Neuronal stem cell (in vitro differentiated cells): ENCODE measurements at regions not wholly inside any gene's neighbourhood (a gene's known extent, or its start where the extent isn't known, plus 50 kb on each side); places are given as distances from the start of the nearest gene placed in this dataset.

ENCODE experiments used
- DNase-seq: peaks from one replicate; pipeline ENCODE4 v3.0.0-alpha.2; 2013; ENCODE audit warnings: low spot score
- H2AFZ ChIP-seq: one replicate; pipeline ENCODE4 v1.6.1; 2013; ENCODE audit warnings: mild to moderate bottlenecking, low read length, inconsistent platforms
- H2AK5ac ChIP-seq: 2 replicates; pipeline ENCODE4 v1.6.1; 2013; ENCODE audit warnings: low read depth, mild to moderate bottlenecking, inconsistent platforms, low read length, moderate library complexity, mixed read lengths
- H2BK120ac ChIP-seq: 2 replicates; pipeline ENCODE4 v1.6.1; 2013; ENCODE audit warnings: low read depth, mild to moderate bottlenecking, inconsistent platforms, low read length, moderate library complexity, mixed read lengths
- H2BK12ac ChIP-seq: one replicate; pipeline ENCODE4 v1.6.1; 2013; ENCODE audit warnings: low read length, inconsistent platforms
- H2BK15ac ChIP-seq: 2 replicates; pipeline ENCODE4 v1.6.1; 2013; ENCODE audit warnings: mild to moderate bottlenecking, low read length, inconsistent platforms, mixed read lengths
- H2BK5ac ChIP-seq: one replicate; pipeline ENCODE4 v1.6.1; 2013; ENCODE audit warnings: inconsistent platforms, mild to moderate bottlenecking, low read length, moderate library complexity
- H3K14ac ChIP-seq: one replicate; pipeline ENCODE4 v1.6.1; 2013; ENCODE audit warnings: low read length, inconsistent platforms
- H3K18ac ChIP-seq: 2 replicates; pipeline ENCODE4 v1.6.1; 2013; ENCODE audit warnings: low read length, inconsistent platforms
- H3K23ac ChIP-seq: 2 replicates; pipeline ENCODE4 v1.6.1; 2013; ENCODE audit warnings: low read depth, mild to moderate bottlenecking, mixed read lengths, low read length, inconsistent platforms; ENCODE audit not compliant: poor library complexity
- H3K27ac ChIP-seq: replicated peaks from 3 replicates; pipeline ENCODE4 v1.5.1; 2013; ENCODE audit warnings: low read length, inconsistent platforms
- H3K27me3 ChIP-seq, 3 experiments: 2 replicates each; pipeline ENCODE4 v1.6.1; 2013; ENCODE audit warnings: low read length in 3 of 3, mild to moderate bottlenecking in 2 of 3, inconsistent platforms in 1 of 3, low read depth in 1 of 3, mixed read lengths in 1 of 3, moderate library complexity in 1 of 3; ENCODE audit not compliant: control insufficient read depth in 3 of 3, insufficient read depth in 3 of 3
- H3K36me3 ChIP-seq, 2 donors: replicated peaks in 1 of 2; 2 replicates each; pipeline ENCODE4 v1.6.1; 2013; ENCODE audit warnings: low read length in 2 of 2; ENCODE audit not compliant: control insufficient read depth in 2 of 2, insufficient read depth in 2 of 2
- H3K4ac ChIP-seq: 2 replicates; pipeline ENCODE4 v1.6.1; 2013; ENCODE audit warnings: inconsistent platforms, mild to moderate bottlenecking, low read length, moderate library complexity
- H3K4me1 ChIP-seq, 2 donors: 1 replicate in 1 of 2; 2 replicates in 1 of 2; pipeline ENCODE4 v1.6.1; 2013; ENCODE audit warnings: low read length in 2 of 2, low read depth in 1 of 2; ENCODE audit not compliant: control insufficient read depth in 2 of 2, insufficient read depth in 1 of 2
- H3K4me2 ChIP-seq: one replicate; pipeline ENCODE4 v1.6.1; 2013; ENCODE audit warnings: mild to moderate bottlenecking, low read length, inconsistent platforms; ENCODE audit not compliant: insufficient read depth, poor library complexity, severe bottlenecking
- H3K4me3 ChIP-seq, 2 donors: 2 replicates each; pipeline ENCODE4 v1.5.1; 2013; ENCODE audit warnings: low read length in 2 of 2, mild to moderate bottlenecking in 2 of 2, inconsistent platforms in 1 of 2, moderate library complexity in 1 of 2
- H3K79me1 ChIP-seq: one replicate; pipeline ENCODE4 v1.6.1; 2013; ENCODE audit warnings: low read depth, mild to moderate bottlenecking, inconsistent platforms, low read length, moderate library complexity
- H3K9ac ChIP-seq: one replicate; pipeline ENCODE4 v1.6.1; 2013; ENCODE audit warnings: mild to moderate bottlenecking, low read depth, low read length, inconsistent platforms; ENCODE audit not compliant: poor library complexity
- H3K9me3 ChIP-seq, 2 donors: replicated peaks in 1 of 2; 2 replicates each; pipeline versions ENCODE3 to v1.6.1; 2013; ENCODE audit warnings: low read length in 2 of 2, mild to moderate bottlenecking in 2 of 2, inconsistent platforms in 1 of 2, low read depth in 1 of 2, mixed read lengths in 1 of 2, moderate library complexity in 1 of 2; ENCODE audit not compliant: control insufficient read depth in 2 of 2, insufficient read depth in 1 of 2
- H4K8ac ChIP-seq: one replicate; pipeline ENCODE4 v1.6.1; 2013; ENCODE audit warnings: low read depth, mild to moderate bottlenecking, inconsistent platforms, low read length, moderate library complexity
- H4K91ac ChIP-seq: one replicate; pipeline ENCODE4 v1.6.1; 2013; ENCODE audit warnings: low read length, low read depth, mild to moderate bottlenecking, inconsistent platforms; ENCODE audit not compliant: poor library complexity
- WGBS, 2 donors: extraction: QIAGEN DNeasy Blood & Tissue Kit; methylation state at CpG; one replicate each; pipeline ENCODE4 v1.1.7; 2013; ENCODE audit warnings: missing lambda C conversion rate in 2 of 2, mixed read lengths in 1 of 2; ENCODE audit not compliant: insufficient read length in 2 of 2, insufficient replicate concordance in 1 of 2; ENCODE audit errors: extremely low coverage in 2 of 2; 5-methylcytosine and 5-hydroxymethylcytosine counted together

DNA sequence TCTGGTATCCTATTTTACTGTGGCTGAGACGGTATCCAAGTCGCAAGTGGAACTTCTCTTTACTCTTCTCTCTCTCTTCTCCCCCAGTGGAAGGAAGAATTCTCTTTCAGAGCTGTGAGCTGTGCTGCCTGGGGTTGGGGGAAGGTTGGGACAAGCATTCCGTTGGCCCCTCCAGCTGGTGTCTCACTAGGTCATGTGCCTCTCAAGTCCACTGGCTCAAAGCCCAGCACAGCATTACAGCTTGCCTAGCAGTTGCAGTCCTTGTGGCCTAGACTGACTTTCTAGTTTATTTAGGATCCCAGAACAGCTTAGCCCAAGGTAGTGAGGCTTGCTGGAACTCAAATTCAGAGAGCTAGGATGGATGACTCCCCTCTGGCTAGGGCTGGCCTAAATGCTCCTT lies 76.1 kb upstream of the SPATA16 start:
- Histone ChIP-seq H3K4me2 (no peak overlapping the region), H2AK5ac (no peak overlapping the region), H3K18ac (no peak overlapping the region), H2AFZ (peak overlapping the region; percentile 28), H3K9ac (no peak overlapping the region), H3K14ac (no peak overlapping the region), H3K27ac (no peak overlapping the region), H4K91ac (no peak overlapping the region), H2BK5ac (no peak overlapping the region), H3K79me1 (no peaks in the 10 kb centered on the region), H3K27me3 (no peaks in the 10 kb centered on the region), H2BK15ac (no peak overlapping the region), H3K36me3 (no peaks in the 10 kb centered on the region), H2BK120ac (no peak overlapping the region), H4K8ac (no peak overlapping the region), H2BK12ac (no peak overlapping the region), H3K4me1 (no peaks in the 10 kb centered on the region), H3K4ac (no peak overlapping the region), H3K23ac (no peak overlapping the region), H3K4me3 (peak overlapping the region in 1 of 2 donors; percentile 57), H3K9me3 (peaks cover 0 to 3% of the 10 kb centered on the region in 2 donors)
- no peak for DNase-seq
- WGBS, 2 donors: no CpG with 5 or more reads among the region's 3 CpGs

GRCh38 chr3:173216063-173216462 lies 75.0 kb upstream of the SPATA16 start:
- H3K4me1 ChIP-seq: no peaks in the 10 kb centered on the region
- no peaks in the 10 kb centered on the region for H3K27me3 ChIP-seq
- no peak overlapping the region for H3K4me2 ChIP-seq
- H2BK120ac ChIP-seq: no peak overlapping the region
- no peak overlapping the region for H3K27ac ChIP-seq
- no peaks in the 10 kb centered on the region for H3K79me1 ChIP-seq
- H2AK5ac ChIP-seq: no peak overlapping the region
- H3K36me3 ChIP-seq: no peaks in the 10 kb centered on the region
- no peak overlapping the region for H3K23ac ChIP-seq
- H4K8ac ChIP-seq: no peak overlapping the region
- no peak overlapping the region for H4K91ac ChIP-seq
- H3K18ac ChIP-seq: no peak overlapping the region
- H3K9ac ChIP-seq: no peak overlapping the region
- H3K9me3 ChIP-seq: no peaks in the 10 kb centered on the region
- DNase-seq: no peak
- no peak overlapping the region for H3K4me3 ChIP-seq
- no peak overlapping the region for H2AFZ ChIP-seq
- no peak overlapping the region for H2BK12ac ChIP-seq
- H3K4ac ChIP-seq: no peak overlapping the region
- no peak overlapping the region for H2BK5ac ChIP-seq
- H3K14ac ChIP-seq: no peak overlapping the region
- WGBS, 2 donors: no CpG with 5 or more reads among the region's 1 CpG
- no peak overlapping the region for H2BK15ac ChIP-seq

- Histone ChIP-seq H4K8ac (no peak overlapping the region), H3K23ac (no peak overlapping the region), H4K91ac (no peak overlapping the region), H3K9me3 (no peaks in the 10 kb centered on the region), H3K36me3 (no peaks in the 10 kb centered on the region), H3K18ac (no peak overlapping the region), H3K79me1 (no peaks in the 10 kb centered on the region), H3K4me1 (no peaks in the 10 kb centered on the region), H3K27ac (no peak overlapping the region), H3K27me3 (no peaks in the 10 kb centered on the region), H3K4ac (no peak overlapping the region), H2AK5ac (no peak overlapping the region), H2BK15ac (no peak overlapping the region), H3K4me3 (no peak overlapping the region), H3K9ac (no peak overlapping the region), H3K14ac (no peak overlapping the region), H3K4me2 (no peak overlapping the region), H2AFZ (peak overlapping the region; percentile 54), H2BK120ac (no peak overlapping the region), H2BK5ac (no peak overlapping the region), H2BK12ac (no peak overlapping the region)
- WGBS, 2 donors: no CpG with 5 or more reads among the region's 3 CpGs
- DNase-seq: no peak
These were observed 73.5 kb upstream of the SPATA16 start for GRCh38 chr3:173214576-173214975.

DNA sequence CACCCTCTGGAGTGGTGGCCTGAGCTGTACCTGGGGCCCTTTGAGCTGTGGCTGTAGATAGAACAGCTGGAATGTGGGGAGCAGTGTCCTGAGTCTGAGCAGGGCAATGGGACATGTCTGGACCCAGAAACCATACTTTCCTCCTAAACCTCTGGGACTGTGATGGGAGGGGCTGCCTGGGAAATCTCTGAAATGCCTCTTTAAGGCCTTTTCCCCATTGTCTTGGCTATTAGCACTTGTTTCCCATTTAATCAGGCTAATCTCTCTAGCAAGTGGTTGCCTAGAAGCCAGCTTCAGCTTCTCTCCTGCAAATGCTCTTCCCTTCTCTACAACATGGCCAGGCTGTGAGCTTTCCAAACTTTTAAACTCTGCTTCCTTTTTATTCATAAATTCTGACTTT lies 58.5 kb upstream of the SPATA16 start:
- no peak overlapping the region for H3K4ac ChIP-seq
- no peak overlapping the region for H3K9ac ChIP-seq
- no peak overlapping the region for H3K23ac ChIP-seq
- no peaks in the 10 kb centered on the region for H3K36me3 ChIP-seq
- peak overlapping the region; percentile 57 for H3K18ac ChIP-seq
- no peak overlapping the region for H3K4me3 ChIP-seq
- H3K27ac ChIP-seq: no peak overlapping the region
- no peak overlapping the region for H2BK120ac ChIP-seq
- H3K9me3 ChIP-seq: peaks cover 8 to 15% of the 10 kb centered on the region in 2 donors
- no peak overlapping the region for H4K91ac ChIP-seq
- H3K27me3 ChIP-seq: peaks cover 0 to 9% (median 0%) of the 10 kb centered on the region in 3 experiments
- H2BK5ac ChIP-seq: no peak overlapping the region
- no peak overlapping the region for H2AFZ ChIP-seq
- H3K14ac ChIP-seq: no peak overlapping the region
- no peak for DNase-seq
- H2BK12ac ChIP-seq: no peak overlapping the region
- H3K4me1 ChIP-seq: peaks cover 0 to 5% of the 10 kb centered on the region in 2 donors
- no peaks in the 10 kb centered on the region for H3K79me1 ChIP-seq
- H2BK15ac ChIP-seq: no peak overlapping the region
- H4K8ac ChIP-seq: no peak overlapping the region
- no peak overlapping the region for H3K4me2 ChIP-seq
- no peak overlapping the region for H2AK5ac ChIP-seq
